Heart right ventricle (tissue), 16 donors: ENCODE measurements at regions not wholly inside any gene's neighbourhood (a gene's known extent, or its start where the extent isn't known, plus 50 kb on each side); places are given as distances from the start of the nearest gene placed in this dataset.
"Not testable (repeated sequence)": the region's sequence is repeated elsewhere in the genome, so short reads cannot be mapped to it uniquely, and the experiment has no call there.

Experiments used
- ATAC-seq, 8 donors: fragments of 200-7000 bp; cut with Tn5 transposase; one replicate each; pipeline ENCODE4 v1.9.1; 2020; ENCODE audit warnings: mild to moderate bottlenecking in 8 of 8, moderate library complexity in 8 of 8, moderate number of reproducible peaks in 1 of 8
- DNase-seq, 2 donors: peaks; one replicate each; pipeline ENCODE4 v3.0.0-alpha.2; 2020
- H3K27ac ChIP-seq, 10 donors: fragments of 200-600 bp; sonication (generic) in 2 of 10; one replicate each; pipeline versions ENCODE4 v1.5.0 to v1.8.0; 2020 to 2022; ENCODE audit warnings: mild to moderate bottlenecking in 3 of 10
- H3K27me3 ChIP-seq, 7 donors: fragments of 200-600 bp; one replicate each; pipeline ENCODE4 v1.8.0; 2021 to 2022; ENCODE audit warnings: mild to moderate bottlenecking in 2 of 7
- H3K36me3 ChIP-seq, 9 donors: fragments of 200-600 bp; sonication (generic) in 1 of 9; one replicate each; pipeline versions ENCODE4 v1.5.0 to v1.8.0; 2020 to 2022; ENCODE audit warnings: mild to moderate bottlenecking in 2 of 9
- H3K4me1 ChIP-seq, 9 donors: fragments of 200-600 bp; sonication (generic) in 1 of 9; one replicate each; pipeline versions ENCODE4 v1.5.0 to v1.8.0; 2020 to 2022; ENCODE audit warnings: mild to moderate bottlenecking in 4 of 9
- H3K4me3 ChIP-seq, 10 donors: fragments of 200-600 bp; sonication (generic) in 2 of 10; one replicate each; pipeline versions ENCODE4 v1.5.0 to v1.8.0; 2020 to 2022; ENCODE audit warnings: mild to moderate bottlenecking in 7 of 10, moderate library complexity in 2 of 10
- H3K9me3 ChIP-seq, 11 donors: fragments of 200-600 bp in 10 of 11; sonication (generic) in 2 of 11; one replicate each; pipeline versions ENCODE4 v1.5.0 to v1.8.0; 2013 to 2022; ENCODE audit warnings: mild to moderate bottlenecking in 2 of 11, control low read depth in 1 of 11, moderate library complexity in 1 of 11
- CTCF ChIP-seq, 9 donors: fragments of 200-600 bp; sonication (generic) in 2 of 9; IDR thresholded peaks; one replicate each; pipeline versions ENCODE4 v1.5.0 to v1.8.0; 2021 to 2022; ENCODE audit warnings: antibody characterized with exemption in 9 of 9, mild to moderate bottlenecking in 5 of 9, moderate library complexity in 1 of 9
- WGBS, 2 donors: extraction: QIAGEN DNeasy Blood & Tissue Kit; methylation state at CpG; one replicate each; pipeline ENCODE4 v1.1.7; 2013; ENCODE audit warnings: inconsistent platforms in 1 of 2; 5-methylcytosine and 5-hydroxymethylcytosine counted together
- intact Hi-C, 10 donors: fragments of 100-400 bp; cut with DNase I; formaldehyde crosslinking; loops; one replicate each; pipeline versions ENCODE4 v1.11.1 to v1.14.2; 2022
- donor health status: Arrhythmogenic right ventricular cardiomyopathy.
- donor health status: ischemic (EF 13 %, LVEDD 7.1; RV severe dilation, severe dysfunction).
- donor health status: healthy with polysubstance abuse.
- donor health status: DM: no; HTN: yes; CAD: no.
- donor health status: DM: no; HTN: no; CAD: no.
- donor health status: ischemic (EF 25% LVEDD 6.9; RV normal size, moderate dysfunction).
- donor health status: ischemic (EF 25% LVEDD 5.7; RV mildly dilated, moderate dysfunction).
- donor health status: healthy.
- donor health status: DM: yes; HTN: yes; CAD: no.
- donor health status: Ischemic cardiomyopathy.
- donor health status: ischemic (EF 35%, LVEDD 5.7; RV mildly dilated, moderate dysfunction).
- donor health status: nonischemic (EF 11% LVEDD 7.7; RV severe dilation, severe dysfunction).
- donor health status: DM: yes; HTN: yes; CAD: no.
- donor health status: PGD.
- donor health status: ischemic (EF 29% LVEDD 5.4; RV normal size, mild dysfunction).
- donor health status: nonischemic (EF 23%, LVEDD 6.1; RV moderate dilation, normal function).

- no peak overlapping the region for H3K27ac ChIP-seq
- no peak overlapping the region for H3K4me3 ChIP-seq
- no peaks in the 10 kb centered on the region for H3K4me1 ChIP-seq
- H3K36me3 ChIP-seq, result no peaks in the 10 kb centered on the region
- ATAC-seq (no peak), DNase-seq (no peak)
- peaks cover 0 to 8% (median 0%) of the 10 kb centered on the region in 11 donors for H3K9me3 ChIP-seq
- no peaks in the 10 kb centered on the region for H3K27me3 ChIP-seq
- intact Hi-C loops, result no loop called here
- TF ChIP-seq CTCF (IDR thresholded peaks at IDR 0.05), result no peak
Observed at GRCh38 chr10:65040796-65041195, 1519.6 kb downstream of the REEP3 start.

- Histone ChIP-seq H3K4me1 (no peaks in the 10 kb centered on the region), H3K4me3 (no peak overlapping the region), H3K27me3 (no peaks in the 10 kb centered on the region), H3K36me3 (no peaks in the 10 kb centered on the region), H3K27ac (no peak overlapping the region), H3K9me3 (peaks cover 0 to 7% (median 0%) of the 10 kb centered on the region in 11 donors)
- intact Hi-C loops, result no loop called here
- WGBS, 2 donors, result 83 to 85% methylated on average over 1 of the region's 1 CpG
- ATAC-seq, result no peak
- DNase-seq, result no peak
- TF ChIP-seq CTCF (IDR thresholded peaks at IDR 0.05), result no peak
Observed at GRCh38 chr10:65041307-65041706, 1520.1 kb downstream of the REEP3 start.

GRCh38 chr10:65042496-65042895 is 1521.3 kb downstream of the REEP3 start:
- peaks cover 0 to 7% (median 0%) of the 10 kb centered on the region in 11 donors for H3K9me3 ChIP-seq
- H3K27ac ChIP-seq, result no peak overlapping the region
- H3K27me3 ChIP-seq, result no peaks in the 10 kb centered on the region
- DNase-seq (no peak), ATAC-seq (no peak)
- intact Hi-C loops, result no loop called here
- no peak overlapping the region for H3K4me3 ChIP-seq
- H3K4me1 ChIP-seq, result no peaks in the 10 kb centered on the region
- no peaks in the 10 kb centered on the region for H3K36me3 ChIP-seq
- TF ChIP-seq CTCF (IDR thresholded peaks at IDR 0.05), result no peak

GRCh38 chr10:65046831-65047230 is 1525.6 kb downstream of the REEP3 start:
- H3K9me3 ChIP-seq, result peaks cover 0 to 15% (median 0%) of the 10 kb centered on the region in 11 donors
- 45 to 60% methylated on average over 1 of the region's 1 CpG for WGBS, 2 donors
- intact Hi-C loops, result no loop called here
- TF ChIP-seq CTCF (IDR thresholded peaks at IDR 0.05), result no peak
- no peaks in the 10 kb centered on the region for H3K36me3 ChIP-seq
- H3K4me1 ChIP-seq, result no peaks in the 10 kb centered on the region
- no peak overlapping the region for H3K4me3 ChIP-seq
- H3K27ac ChIP-seq, result no peak overlapping the region
- DNase-seq, result no peak
- no peak for ATAC-seq
- H3K27me3 ChIP-seq, result no peaks in the 10 kb centered on the region

GRCh38 chr10:65052111-65052510 is 1530.9 kb downstream of the REEP3 start:
- H3K4me1 ChIP-seq, ATAC-seq, intact Hi-C loops, H3K27ac ChIP-seq, DNase-seq, H3K36me3 ChIP-seq, H3K4me3 ChIP-seq, H3K27me3 ChIP-seq: not testable (repeated sequence)
- 89 to 91% methylated on average over 15 to 18 of the region's 22 CpGs for WGBS, 2 donors
- H3K9me3 ChIP-seq, result peaks cover 0 to 15% (median 0%) of the 10 kb centered on the region in 11 donors

GRCh38 chr10:65053397-65053796 is 1532.2 kb downstream of the REEP3 start:
- intact Hi-C loops, H3K4me1 ChIP-seq, H3K36me3 ChIP-seq, H3K27ac ChIP-seq, H3K27me3 ChIP-seq, DNase-seq, H3K4me3 ChIP-seq, ATAC-seq: not testable (repeated sequence)
- 78 to 85% methylated on average over 14 to 18 of the region's 18 CpGs for WGBS, 2 donors
- H3K9me3 ChIP-seq, result peaks cover 0 to 15% (median 0%) of the 10 kb centered on the region in 11 donors

GRCh38 chr10:65053831-65054351 is 1532.7 kb downstream of the REEP3 start:
- WGBS, 2 donors, result 53 to 57% methylated on average over 35 to 46 of the region's 46 CpGs
- H3K9me3 ChIP-seq, result peaks cover 0 to 11% (median under 1%) of the 10 kb centered on the region in 11 donors
- H3K27me3 ChIP-seq, H3K36me3 ChIP-seq, intact Hi-C loops, H3K4me1 ChIP-seq, H3K4me3 ChIP-seq, H3K27ac ChIP-seq, DNase-seq: not testable (repeated sequence)
- peak in 1 of 8 donors; percentile 13 for ATAC-seq

GRCh38 chr10:65054701-65055100 is 1533.5 kb downstream of the REEP3 start:
- H3K27me3 ChIP-seq, H3K4me3 ChIP-seq, H3K27ac ChIP-seq, intact Hi-C loops, H3K36me3 ChIP-seq, DNase-seq, H3K4me1 ChIP-seq, ATAC-seq: not testable (repeated sequence)
- 89% methylated on average over 12 of the region's 12 CpGs for WGBS, 2 donors
- H3K9me3 ChIP-seq, result peaks cover 0 to 17% (median 3%) of the 10 kb centered on the region in 11 donors
